ENCODE measurements at regions not wholly inside any gene's neighbourhood (a gene's known extent, or its start where the extent isn't known, plus 50 kb on each side); places are given as distances from the start of the nearest gene placed in this dataset.

DNA sequence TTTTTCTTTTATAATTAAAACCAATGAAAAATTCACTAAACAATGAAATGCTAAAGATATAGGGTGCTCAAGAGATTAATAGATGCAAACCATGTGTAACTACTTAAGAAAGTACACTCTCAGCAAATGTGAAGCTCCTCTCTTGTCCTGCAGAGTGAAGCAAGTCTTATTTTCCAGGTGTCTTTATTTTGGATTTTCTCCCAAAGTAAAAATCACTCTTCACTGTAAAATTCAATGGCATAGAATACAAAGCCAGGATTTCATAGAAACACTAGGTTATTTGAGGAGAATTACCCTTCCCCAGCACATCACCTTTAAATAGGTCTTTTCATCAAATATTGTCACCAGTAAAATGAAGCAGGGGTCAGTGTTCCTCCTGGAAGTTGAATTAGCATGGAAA lies 57.0 kb upstream of the GIMD1 start:
- no peak for ATAC-seq
- no peaks in the 10 kb centered on the region for H3K27me3 ChIP-seq
- no peak overlapping the region for H3K27ac ChIP-seq
- no peaks in the 10 kb centered on the region for H3K36me3 ChIP-seq
- H3K9me3 ChIP-seq, result no peaks in the 10 kb centered on the region
- no peak for TF ChIP-seq POLR2AphosphoS5 (IDR thresholded peaks at IDR 0.05)
- no peak for TF ChIP-seq EP300 (IDR thresholded peaks at IDR 0.05)
- TF ChIP-seq, protein P1, sequence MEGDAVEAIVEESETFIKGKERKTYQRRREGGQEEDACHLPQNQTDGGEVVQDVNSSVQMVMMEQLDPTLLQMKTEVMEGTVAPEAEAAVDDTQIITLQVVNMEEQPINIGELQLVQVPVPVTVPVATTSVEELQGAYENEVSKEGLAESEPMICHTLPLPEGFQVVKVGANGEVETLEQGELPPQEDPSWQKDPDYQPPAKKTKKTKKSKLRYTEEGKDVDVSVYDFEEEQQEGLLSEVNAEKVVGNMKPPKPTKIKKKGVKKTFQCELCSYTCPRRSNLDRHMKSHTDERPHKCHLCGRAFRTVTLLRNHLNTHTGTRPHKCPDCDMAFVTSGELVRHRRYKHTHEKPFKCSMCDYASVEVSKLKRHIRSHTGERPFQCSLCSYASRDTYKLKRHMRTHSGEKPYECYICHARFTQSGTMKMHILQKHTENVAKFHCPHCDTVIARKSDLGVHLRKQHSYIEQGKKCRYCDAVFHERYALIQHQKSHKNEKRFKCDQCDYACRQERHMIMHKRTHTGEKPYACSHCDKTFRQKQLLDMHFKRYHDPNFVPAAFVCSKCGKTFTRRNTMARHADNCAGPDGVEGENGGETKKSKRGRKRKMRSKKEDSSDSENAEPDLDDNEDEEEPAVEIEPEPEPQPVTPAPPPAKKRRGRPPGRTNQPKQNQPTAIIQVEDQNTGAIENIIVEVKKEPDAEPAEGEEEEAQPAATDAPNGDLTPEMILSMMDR (IDR thresholded peaks at IDR 0.05), result no peak
- no peak for TF ChIP-seq POLR2A (IDR thresholded peaks at IDR 0.05)
- H3K4me1 ChIP-seq, result no peaks in the 10 kb centered on the region
- no peak overlapping the region for H3K4me3 ChIP-seq

DNA sequence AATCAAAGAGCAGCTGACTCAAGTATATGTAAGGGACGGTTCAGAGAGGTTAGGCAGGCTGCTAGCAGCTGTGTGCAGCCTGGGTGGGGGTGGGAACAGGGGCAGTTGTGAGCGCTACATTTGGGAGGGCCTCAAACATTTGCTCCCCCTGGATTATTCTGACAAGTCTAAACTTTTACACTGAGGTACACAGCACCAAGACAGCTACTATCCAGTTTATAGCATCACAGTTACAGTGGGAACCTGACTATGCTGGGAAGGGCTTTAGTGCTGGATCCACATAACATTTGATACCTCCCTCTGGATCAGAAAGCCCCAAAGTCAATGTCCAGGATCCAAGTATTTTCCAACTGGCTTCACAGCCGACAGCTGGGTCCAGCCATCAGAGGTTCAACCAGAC lies 55.8 kb upstream of the GIMD1 start:
- no peak overlapping the region for H3K27ac ChIP-seq
- H3K9me3 ChIP-seq, result no peaks in the 10 kb centered on the region
- WGBS, 2 donors (ENCODE audit: low coverage in 1 of 2), result 74% methylated on average over 2 of the region's 3 CpGs; no CpG with 5 or more reads in 1 of the 2 donors
- H3K36me3 ChIP-seq, result no peaks in the 10 kb centered on the region
- H3K4me3 ChIP-seq, result no peak overlapping the region
- H3K4me1 ChIP-seq, result no peaks in the 10 kb centered on the region
- ATAC-seq, result no peak
- no peaks in the 10 kb centered on the region for H3K27me3 ChIP-seq
- TF ChIP-seq POLR2AphosphoS5 (IDR thresholded peaks at IDR 0.05) (no peak), EP300 (IDR thresholded peaks at IDR 0.05) (no peak), POLR2A (IDR thresholded peaks at IDR 0.05) (no peak)
- TF ChIP-seq, protein P1 (IDR thresholded peaks at IDR 0.05), result no peak

DNA sequence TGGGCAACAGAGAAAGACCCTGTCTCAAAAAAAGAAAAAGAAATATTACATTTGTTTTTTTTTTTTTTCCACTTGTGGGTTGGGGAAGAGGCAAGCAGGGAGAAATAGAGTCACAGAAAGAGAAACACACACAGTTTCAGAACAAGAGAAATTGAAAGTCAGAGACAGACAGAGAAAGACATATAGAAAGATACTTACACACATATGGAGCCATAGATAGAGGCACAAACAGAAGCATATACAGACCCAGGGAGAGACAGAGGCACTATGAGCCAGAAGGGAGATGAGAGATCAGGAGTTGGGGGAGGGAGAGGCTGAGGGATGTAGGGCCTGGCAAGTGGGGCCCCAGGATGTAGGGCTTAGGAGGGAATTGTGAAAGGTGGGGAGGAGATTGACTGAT lies 55.2 kb upstream of the GIMD1 start:
- no peaks in the 10 kb centered on the region for H3K9me3 ChIP-seq
- ATAC-seq, result no peak
- H3K27ac ChIP-seq, result no peak overlapping the region
- H3K27me3 ChIP-seq, result no peaks in the 10 kb centered on the region
- H3K36me3 ChIP-seq, result no peaks in the 10 kb centered on the region
- no peaks in the 10 kb centered on the region for H3K4me1 ChIP-seq
- H3K4me3 ChIP-seq, result no peak overlapping the region
- TF ChIP-seq POLR2AphosphoS5 (IDR thresholded peaks at IDR 0.05), result no peak
- TF ChIP-seq, protein P1 (IDR thresholded peaks at IDR 0.05), result no peak
- TF ChIP-seq EP300 (IDR thresholded peaks at IDR 0.05), result no peak
- TF ChIP-seq POLR2A (IDR thresholded peaks at IDR 0.05), result no peak

DNA sequence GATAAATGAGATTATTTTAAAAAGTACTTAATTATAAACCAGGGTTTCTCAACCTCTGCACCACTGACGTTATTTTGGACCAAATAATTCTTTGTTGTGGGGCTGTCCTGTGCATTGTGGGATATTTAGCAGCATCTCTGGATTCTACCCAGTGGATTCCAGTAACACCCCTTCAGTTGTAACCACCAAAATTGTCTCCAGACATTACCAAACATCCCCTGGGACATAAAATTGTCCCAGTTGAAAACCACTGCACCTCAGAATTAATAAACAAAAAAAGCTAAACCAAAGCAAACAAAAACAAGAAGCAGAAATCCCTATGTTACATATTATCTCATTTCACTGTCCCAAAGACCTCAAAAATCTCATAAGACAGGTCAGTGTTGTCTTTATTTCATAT lies 54.2 kb upstream of the GIMD1 start:
- no peaks in the 10 kb centered on the region for H3K36me3 ChIP-seq
- no peak overlapping the region for H3K27ac ChIP-seq
- H3K4me3 ChIP-seq, result no peak overlapping the region
- no peak for ATAC-seq
- WGBS, 2 donors (ENCODE audit: low coverage in 1 of 2), result 50 to 58% methylated on average over 1 of the region's 1 CpG
- no peak for TF ChIP-seq POLR2AphosphoS5 (IDR thresholded peaks at IDR 0.05)
- TF ChIP-seq, protein P1 (IDR thresholded peaks at IDR 0.05), result no peak
- TF ChIP-seq POLR2A (IDR thresholded peaks at IDR 0.05), result no peak
- no peak for TF ChIP-seq EP300 (IDR thresholded peaks at IDR 0.05)
- H3K9me3 ChIP-seq, result no peaks in the 10 kb centered on the region
- H3K27me3 ChIP-seq, result no peaks in the 10 kb centered on the region
- H3K4me1 ChIP-seq, result no peaks in the 10 kb centered on the region

DNA sequence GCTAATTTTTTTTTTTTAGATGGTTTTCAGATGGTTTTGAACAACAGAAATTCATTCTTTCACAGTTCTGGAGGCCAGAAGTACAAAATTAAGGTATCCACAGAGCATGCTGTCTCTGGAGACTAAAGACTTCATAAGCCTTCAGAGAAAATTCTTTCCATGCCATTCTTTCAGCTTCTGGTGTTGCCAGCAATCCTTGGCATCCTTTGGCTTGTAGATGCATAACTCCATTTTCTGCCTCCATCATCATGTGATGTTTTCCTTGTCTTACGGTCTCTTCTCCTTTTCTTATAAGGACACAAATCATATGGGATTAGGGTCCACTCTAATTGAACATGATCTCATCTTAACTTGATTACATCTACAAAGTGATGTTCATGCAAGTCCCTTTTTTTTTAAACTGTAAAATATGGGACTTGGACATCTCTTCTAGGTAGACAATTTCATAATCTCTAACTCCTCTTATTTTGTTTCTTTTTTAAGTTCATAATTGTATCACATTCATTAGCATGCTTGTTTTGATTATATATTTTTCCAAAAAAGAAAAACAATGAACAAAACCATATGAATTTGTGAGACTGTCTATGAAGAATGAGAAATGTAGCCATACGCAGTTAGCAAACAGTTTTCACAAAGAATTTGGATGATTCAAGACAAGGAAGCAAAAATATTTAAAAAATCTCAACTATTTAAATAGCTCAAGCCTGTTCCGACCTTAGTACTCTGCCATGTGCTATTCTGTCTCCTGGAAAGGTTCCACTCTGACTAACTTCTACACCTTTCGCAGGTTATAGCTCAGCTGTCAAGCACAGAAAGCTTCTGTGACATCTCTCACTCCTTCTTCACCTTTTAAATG lies 53.1 kb upstream of the GIMD1 start:
- Histone ChIP-seq H3K27me3 (no peaks in the 10 kb centered on the region), H3K9me3 (no peaks in the 10 kb centered on the region), H3K4me3 (no peak overlapping the region), H3K27ac (no peak overlapping the region), H3K4me1 (no peaks in the 10 kb centered on the region), H3K36me3 (no peaks in the 10 kb centered on the region)
- no peak for ATAC-seq
- TF ChIP-seq EP300 (IDR thresholded peaks at IDR 0.05) (no peak), POLR2A (IDR thresholded peaks at IDR 0.05) (no peak), POLR2AphosphoS5 (IDR thresholded peaks at IDR 0.05) (no peak)
- TF ChIP-seq, protein P1 (IDR thresholded peaks at IDR 0.05), result no peak
- 25 to 65% methylated on average over 4 of the region's 4 CpGs for WGBS, 2 donors (ENCODE audit: low coverage in 1 of 2)
